Hepatocyte (in vitro differentiated cells): ENCODE measurements at regions not wholly inside any gene's neighbourhood (a gene's known extent, or its start where the extent isn't known, plus 50 kb on each side); places are given as distances from the start of the nearest gene placed in this dataset.
"Not testable (repeated sequence)": the region's sequence is repeated elsewhere in the genome, so short reads cannot be mapped to it uniquely, and the experiment has no call there.

Experiments used
- DNase-seq: peaks from one replicate; pipeline ENCODE4 v3.0.0-alpha.2; 2016; ENCODE audit warnings: low spot score
- H2AFZ ChIP-seq: fragments of 200-600 bp; sonication (generic); 2 replicates; pipeline ENCODE4 v1.6.0; 2016; ENCODE audit warnings: antibody characterized with exemption, mild to moderate bottlenecking
- H3K27ac ChIP-seq: fragments of 200-600 bp; sonication (generic); 2 replicates; pipeline ENCODE4 v1.5.1; 2016; ENCODE audit warnings: mild to moderate bottlenecking
- H3K27me3 ChIP-seq: fragments of 200-600 bp; sonication (generic); 2 replicates; pipeline ENCODE4 v1.6.1; 2016
- H3K36me3 ChIP-seq: fragments of 200-600 bp; sonication (generic); replicated peaks from 2 replicates; pipeline ENCODE4 v1.5.1; 2016; ENCODE audit warnings: low read depth; ENCODE audit not compliant: insufficient read depth
- H3K4me1 ChIP-seq: fragments of 200-600 bp; sonication (generic); 2 replicates; pipeline ENCODE4 v1.5.1; 2016; ENCODE audit warnings: mild to moderate bottlenecking, moderate library complexity; ENCODE audit not compliant: insufficient read depth
- H3K4me2 ChIP-seq: fragments of 200-600 bp; sonication (generic); 2 replicates; pipeline ENCODE4 v1.6.0; 2016
- H3K4me3 ChIP-seq: fragments of 200-600 bp; sonication (generic); 2 replicates; pipeline ENCODE4 v1.5.1; 2016; ENCODE audit warnings: mild to moderate bottlenecking
- H3K79me2 ChIP-seq: fragments of 200-600 bp; sonication (generic); 2 replicates; pipeline ENCODE4 v1.6.0; 2017; ENCODE audit warnings: mild to moderate bottlenecking
- H3K9me2 ChIP-seq: fragments of 200-600 bp; sonication (generic); replicated peaks from 2 replicates; pipeline ENCODE4 v1.6.0; 2017; ENCODE audit warnings: mild to moderate bottlenecking; ENCODE audit not compliant: insufficient read depth
- H3K9me3 ChIP-seq: fragments of 200-600 bp; sonication (generic); 2 replicates; pipeline ENCODE4 v1.5.1; 2016; ENCODE audit warnings: low read depth, mild to moderate bottlenecking
- H4K20me1 ChIP-seq: fragments of 200-600 bp; sonication (generic); 2 replicates; pipeline ENCODE4 v1.6.0; 2016; ENCODE audit warnings: mild to moderate bottlenecking; ENCODE audit not compliant: insufficient read depth, poor library complexity, severe bottlenecking
- EZH2 ChIP-seq: fragments of 200-600 bp; sonication (generic); IDR thresholded peaks from 2 replicates; pipeline ENCODE4 v1.6.1; 2016; ENCODE audit warnings: antibody characterized with exemption, mild to moderate bottlenecking, borderline replicate concordance
- EZH2phosphoT487 ChIP-seq: fragments of 200-600 bp; sonication (generic); IDR thresholded peaks from one replicate; pipeline ENCODE4 v1.6.1; 2018; ENCODE audit warnings: antibody characterized with exemption, mild to moderate bottlenecking, low read depth, moderate library complexity; ENCODE audit not compliant: unreplicated experiment, severe bottlenecking
- WGBS: methylation state at CpG from one replicate; pipeline ENCODE4 v1.1.6; 2016; ENCODE audit warnings: low lambda C conversion rate; ENCODE audit errors: missing lambda C conversion rate; 5-methylcytosine and 5-hydroxymethylcytosine counted together
- TF ChIP-seq, protein P1 (sequence below): fragments of 200-600 bp; sonication (generic); IDR thresholded peaks from 2 replicates; pipeline ENCODE4 v1.5.1; 2016; ENCODE audit warnings: antibody characterized with exemption, mild to moderate bottlenecking; ENCODE audit not compliant: poor library complexity

DNA sequence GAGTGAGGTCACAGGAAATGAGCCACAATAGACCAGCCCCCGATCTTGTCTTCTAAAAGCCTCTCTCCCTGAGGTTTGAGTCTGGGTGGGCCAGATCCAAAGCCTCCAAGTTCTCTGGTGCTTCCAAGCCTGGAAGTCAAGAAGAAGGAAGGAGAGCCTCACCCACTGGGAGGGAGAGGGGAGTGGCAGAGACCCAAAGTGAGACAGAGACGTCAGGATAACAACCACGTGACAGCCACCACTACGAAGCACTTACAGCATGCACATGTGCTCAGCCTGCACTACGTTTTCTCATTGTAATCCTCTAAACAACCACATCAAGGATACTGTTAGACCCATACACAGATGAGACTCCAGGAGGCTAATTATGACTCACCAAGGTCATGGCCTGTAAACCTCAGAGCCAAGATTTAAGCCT, 197.3 kb upstream of the LINGO1 start:
- no peaks in the 10 kb centered on the region for H3K9me3 ChIP-seq
- no peak overlapping the region for H2AFZ ChIP-seq
- TF ChIP-seq EZH2phosphoT487 = no peak
- H3K4me1 ChIP-seq = no peaks in the 10 kb centered on the region
- H3K27me3 ChIP-seq = no peaks in the 10 kb centered on the region
- no peaks in the 10 kb centered on the region for H4K20me1 ChIP-seq
- H3K79me2 ChIP-seq = no peaks in the 10 kb centered on the region
- no peaks in the 10 kb centered on the region for H3K36me3 ChIP-seq
- H3K4me2 ChIP-seq = no peak overlapping the region
- H3K9me2 ChIP-seq = no peaks in the 10 kb centered on the region
- no peak overlapping the region for H3K27ac ChIP-seq
- 46% methylated on average over 5 of the region's 5 CpGs for WGBS
- no peak overlapping the region for H3K4me3 ChIP-seq
- DNase-seq = no peak

DNA sequence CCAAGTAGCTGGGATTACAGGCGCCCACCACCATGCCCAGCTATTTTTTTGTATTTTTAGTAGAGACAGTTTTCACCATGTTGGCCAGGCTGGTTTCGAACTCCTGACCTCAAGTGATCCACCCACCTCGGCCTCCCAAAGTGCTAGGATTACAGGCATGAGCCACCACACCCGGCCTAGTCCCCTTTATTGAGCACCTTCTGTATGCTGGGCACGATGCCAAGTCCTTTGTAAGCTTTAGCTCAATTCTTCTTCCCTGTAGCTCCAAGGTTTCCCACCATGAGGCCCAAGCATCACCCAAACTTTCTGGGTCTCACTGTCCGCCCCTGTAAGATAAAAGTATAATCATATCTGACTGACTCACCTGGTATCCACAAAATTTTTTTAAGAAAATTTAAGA, 196.6 kb upstream of the LINGO1 start:
- not testable (repeated sequence) for H2AFZ ChIP-seq, H3K9me2 ChIP-seq, H3K9me3 ChIP-seq, H3K4me1 ChIP-seq, DNase-seq, H3K27ac ChIP-seq, H3K79me2 ChIP-seq, H3K27me3 ChIP-seq, H3K4me3 ChIP-seq, H4K20me1 ChIP-seq, H3K36me3 ChIP-seq, H3K4me2 ChIP-seq
- WGBS = 81% methylated on average over 6 of the region's 6 CpGs

DNA sequence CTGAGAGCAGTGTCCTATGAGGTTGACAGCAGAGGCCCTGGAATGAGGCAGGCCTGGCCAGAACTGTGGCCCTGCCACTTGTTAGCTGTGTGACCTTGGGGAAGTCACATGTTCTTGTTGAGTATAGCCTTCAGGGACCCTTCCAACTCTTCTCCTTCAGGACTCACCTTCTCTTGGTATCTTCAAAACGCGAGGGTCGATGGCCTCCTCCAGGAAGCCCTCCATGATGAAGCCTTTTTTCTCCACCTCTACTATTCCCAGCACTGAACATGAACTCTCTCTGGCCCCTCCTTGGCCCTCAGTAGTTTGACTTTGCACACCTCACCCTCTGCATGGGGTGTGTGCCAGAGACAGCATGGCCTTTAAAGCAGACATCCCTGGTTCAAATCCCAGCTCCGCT, 195.1 kb upstream of the LINGO1 start:
- Histone ChIP-seq H3K36me3 (no peaks in the 10 kb centered on the region), H3K79me2 (no peaks in the 10 kb centered on the region), H3K4me1 (no peaks in the 10 kb centered on the region), H3K27ac (no peak overlapping the region), H2AFZ (no peak overlapping the region), H3K9me2 (no peaks in the 10 kb centered on the region), H3K9me3 (no peaks in the 10 kb centered on the region), H4K20me1 (no peaks in the 10 kb centered on the region), H3K4me3 (no peak overlapping the region), H3K4me2 (no peak overlapping the region), H3K27me3 (no peaks in the 10 kb centered on the region)
- 97% methylated on average over 4 of the region's 4 CpGs for WGBS
- TF ChIP-seq EZH2phosphoT487 = no peak
- TF ChIP-seq, protein P1, sequence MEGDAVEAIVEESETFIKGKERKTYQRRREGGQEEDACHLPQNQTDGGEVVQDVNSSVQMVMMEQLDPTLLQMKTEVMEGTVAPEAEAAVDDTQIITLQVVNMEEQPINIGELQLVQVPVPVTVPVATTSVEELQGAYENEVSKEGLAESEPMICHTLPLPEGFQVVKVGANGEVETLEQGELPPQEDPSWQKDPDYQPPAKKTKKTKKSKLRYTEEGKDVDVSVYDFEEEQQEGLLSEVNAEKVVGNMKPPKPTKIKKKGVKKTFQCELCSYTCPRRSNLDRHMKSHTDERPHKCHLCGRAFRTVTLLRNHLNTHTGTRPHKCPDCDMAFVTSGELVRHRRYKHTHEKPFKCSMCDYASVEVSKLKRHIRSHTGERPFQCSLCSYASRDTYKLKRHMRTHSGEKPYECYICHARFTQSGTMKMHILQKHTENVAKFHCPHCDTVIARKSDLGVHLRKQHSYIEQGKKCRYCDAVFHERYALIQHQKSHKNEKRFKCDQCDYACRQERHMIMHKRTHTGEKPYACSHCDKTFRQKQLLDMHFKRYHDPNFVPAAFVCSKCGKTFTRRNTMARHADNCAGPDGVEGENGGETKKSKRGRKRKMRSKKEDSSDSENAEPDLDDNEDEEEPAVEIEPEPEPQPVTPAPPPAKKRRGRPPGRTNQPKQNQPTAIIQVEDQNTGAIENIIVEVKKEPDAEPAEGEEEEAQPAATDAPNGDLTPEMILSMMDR = no peak
- TF ChIP-seq EZH2 = no peak
- DNase-seq = no peak

DNA sequence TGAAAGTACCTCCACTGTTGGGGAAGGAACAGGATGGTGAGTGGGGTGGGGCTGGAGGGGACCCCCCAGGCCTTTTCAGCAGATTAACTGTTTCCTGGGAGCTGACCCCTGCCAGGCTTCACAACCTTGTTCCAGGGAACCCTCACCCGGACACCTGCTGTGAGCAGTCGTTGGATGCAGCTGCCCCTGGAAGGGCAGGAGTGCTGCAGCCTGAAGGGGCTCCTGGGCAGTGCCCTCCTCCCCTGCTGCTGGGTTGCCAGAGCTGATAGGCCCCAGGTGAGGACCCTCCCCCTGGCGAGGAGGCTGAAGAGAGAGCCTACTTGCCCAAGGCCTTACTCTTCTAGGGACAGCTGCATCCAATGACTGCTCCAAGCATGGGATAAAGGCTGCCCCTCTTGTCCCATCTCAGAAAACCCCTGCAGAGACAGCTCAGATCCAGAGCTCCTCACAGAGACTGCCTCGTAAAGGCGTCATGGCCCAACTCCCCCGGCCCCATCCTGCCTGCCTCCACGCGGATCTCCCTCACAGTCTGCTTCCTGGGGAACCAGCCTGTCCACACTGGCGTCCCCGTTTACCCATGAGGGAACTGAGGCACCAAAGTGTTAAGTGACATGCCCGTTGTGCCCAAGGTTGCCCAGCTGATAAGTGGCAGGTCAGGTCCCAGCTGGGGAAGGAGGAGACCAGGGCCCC, 193.4 kb upstream of the LINGO1 start:
- H3K27ac ChIP-seq = no peak overlapping the region

More for the DNA sequence above, 193.4 kb upstream of the LINGO1 start:
- Histone ChIP-seq H3K4me1 (no peaks in the 10 kb centered on the region), H3K9me3 (no peaks in the 10 kb centered on the region), H2AFZ (no peak overlapping the region), H4K20me1 (no peaks in the 10 kb centered on the region), H3K4me2 (no peak overlapping the region), H3K27me3 (peaks cover 2% of the 10 kb centered on the region), H3K36me3 (no peaks in the 10 kb centered on the region), H3K79me2 (no peaks in the 10 kb centered on the region), H3K9me2 (no peaks in the 10 kb centered on the region), H3K4me3 (no peak overlapping the region)
- no peak for DNase-seq
- TF ChIP-seq EZH2phosphoT487 = no peak
- TF ChIP-seq, protein P1 = no peak
- TF ChIP-seq EZH2 = no peak
- WGBS = 61% methylated on average over 10 of the region's 11 CpGs
